ENCODE measurements at regions not wholly inside any gene's neighbourhood (a gene's known extent, or its start where the extent isn't known, plus 50 kb on each side); places are given as distances from the start of the nearest gene placed in this dataset.

GRCh38 chr10:8298896-8299570, 244.5 kb downstream of the GATA3 start:
- no peaks in the 10 kb centered on the region for H3K27me3 ChIP-seq (ENCODE audit: control insufficient read depth in 1 of 2, insufficient read depth in 2 of 2, low read length in 2 of 2)
- no peak for DNase-seq
- H3K36me3 ChIP-seq (ENCODE audit: insufficient read depth, low read length): no peaks in the 10 kb centered on the region
- ChIA-PET POLR2A (no interaction called here), CTCF (no interaction called here)
- no peaks in the 10 kb centered on the region for H3K36me3 Mint-ChIP-seq (ENCODE audit: low read depth)
- no peak for ATAC-seq (ENCODE audit: poor library complexity)
- no peaks in the 10 kb centered on the region for H3K27me3 Mint-ChIP-seq
- H3K4me3 ChIP-seq (ENCODE audit: low read length): no peak overlapping the region
- peaks cover 5% of the 10 kb centered on the region for H3K4me1 Mint-ChIP-seq (ENCODE audit: low read depth)
- H3K9me3 Mint-ChIP-seq: no peaks in the 10 kb centered on the region
- H3K4me3 Mint-ChIP-seq: no peak overlapping the region
- no peak overlapping the region for H3K27ac ChIP-seq (ENCODE audit: low read depth in 1 of 2, low read length in 2 of 2)
- H3K27ac Mint-ChIP-seq: no peak overlapping the region
- H3K4me1 ChIP-seq (ENCODE audit: insufficient read depth, low read length): no peaks in the 10 kb centered on the region
- intact Hi-C loops (cut with DNase I, micrococcal nuclease): no loop called here
- no peaks in the 10 kb centered on the region for H3K9me3 ChIP-seq (ENCODE audit: control insufficient read depth in 1 of 2, insufficient read depth in 1 of 2, low read length in 2 of 2)
- no peak for TF ChIP-seq CTCF (IDR thresholded peaks at IDR 0.05)

GRCh38 chr10:8300925-8301324, 246.4 kb downstream of the GATA3 start:
- no peaks in the 10 kb centered on the region for H3K27me3 ChIP-seq (ENCODE audit: control insufficient read depth in 1 of 2, insufficient read depth in 2 of 2, low read length in 2 of 2)
- H3K27ac ChIP-seq (ENCODE audit: low read depth in 1 of 2, low read length in 2 of 2): no peak overlapping the region
- H3K9me3 Mint-ChIP-seq: no peaks in the 10 kb centered on the region
- no peaks in the 10 kb centered on the region for H3K9me3 ChIP-seq (ENCODE audit: control insufficient read depth in 1 of 2, insufficient read depth in 1 of 2, low read length in 2 of 2)
- H3K4me3 Mint-ChIP-seq: no peak overlapping the region
- POLR2A ChIA-PET: interaction anchor here (0.6 kb wide), 1 partner anchor 21 kb away, joined by 3 read pairs; no protein-coding TSS in a partner anchor
- H3K36me3 Mint-ChIP-seq (ENCODE audit: low read depth): no peaks in the 10 kb centered on the region
- no peaks in the 10 kb centered on the region for H3K36me3 ChIP-seq (ENCODE audit: insufficient read depth, low read length)
- no peak overlapping the region for H3K4me3 ChIP-seq (ENCODE audit: low read length)
- no peak for TF ChIP-seq CTCF (IDR thresholded peaks at IDR 0.05)
- no peak for DNase-seq
- intact Hi-C loops (cut with DNase I, micrococcal nuclease): no loop called here
- H3K27me3 Mint-ChIP-seq: no peaks in the 10 kb centered on the region
- ATAC-seq (ENCODE audit: poor library complexity): no peak
- peaks cover 5% of the 10 kb centered on the region for H3K4me1 Mint-ChIP-seq (ENCODE audit: low read depth)
- no peak overlapping the region for H3K27ac Mint-ChIP-seq
- CTCF ChIA-PET: no interaction called here
- H3K4me1 ChIP-seq (ENCODE audit: insufficient read depth, low read length): no peaks in the 10 kb centered on the region

- Histone ChIP-seq H3K4me3 (ENCODE audit: low read length) (no peak overlapping the region), H3K4me1 (ENCODE audit: insufficient read depth, low read length) (no peaks in the 10 kb centered on the region), H3K9me3 (ENCODE audit: control insufficient read depth in 1 of 2, insufficient read depth in 1 of 2, low read length in 2 of 2) (no peaks in the 10 kb centered on the region), H3K27me3 (ENCODE audit: control insufficient read depth in 1 of 2, insufficient read depth in 2 of 2, low read length in 2 of 2) (no peaks in the 10 kb centered on the region), H3K27ac (ENCODE audit: low read depth in 1 of 2, low read length in 2 of 2) (no peak overlapping the region), H3K36me3 (ENCODE audit: insufficient read depth, low read length) (no peaks in the 10 kb centered on the region)
- Mint-ChIP-seq H3K27me3 (no peaks in the 10 kb centered on the region), H3K36me3 (ENCODE audit: low read depth) (no peaks in the 10 kb centered on the region), H3K27ac (no peak overlapping the region), H3K4me1 (ENCODE audit: low read depth) (peaks cover 5% of the 10 kb centered on the region), H3K9me3 (no peaks in the 10 kb centered on the region), H3K4me3 (no peak overlapping the region)
- intact Hi-C loops (cut with DNase I, micrococcal nuclease): no loop called here
- POLR2A ChIA-PET: no interaction called here
- CTCF ChIA-PET: no interaction called here
- TF ChIP-seq CTCF (IDR thresholded peaks at IDR 0.05): no peak
- ATAC-seq (ENCODE audit: poor library complexity) (no peak), DNase-seq (no peak)
These were observed 246.8 kb downstream of the GATA3 start for GRCh38 chr10:8301333-8301732.

Data from CD4-positive, alpha-beta T cell (primary cell).